ENCODE measurements at regions not wholly inside any gene's neighbourhood (a gene's known extent, or its start where the extent isn't known, plus 50 kb on each side); places are given as distances from the start of the nearest gene placed in this dataset.
"Not testable (repeated sequence)": the region's sequence is repeated elsewhere in the genome, so short reads cannot be mapped to it uniquely, and the experiment has no call there.

DNA sequence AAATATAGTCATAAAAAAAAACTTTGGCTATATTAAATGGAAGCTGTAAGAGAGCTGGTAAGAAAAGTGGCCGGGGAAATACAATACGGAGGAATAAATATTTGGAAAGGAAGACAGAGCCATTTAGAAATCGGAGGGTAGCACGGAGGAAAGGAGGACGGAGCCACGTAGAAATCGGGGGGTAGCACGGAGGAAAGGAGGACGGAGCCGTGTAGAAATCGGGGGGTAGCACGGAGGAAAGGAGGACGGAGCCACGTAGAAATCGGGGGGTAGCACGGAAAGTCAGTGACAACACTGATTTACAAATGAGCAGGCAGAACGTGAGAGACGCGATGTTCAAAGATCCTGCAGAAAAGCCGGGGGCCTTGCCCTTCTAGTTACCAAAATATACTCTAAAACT lies 189.0 kb downstream of the BANP start:
- not testable (repeated sequence) for H3K4me3 Mint-ChIP-seq; H3K9me3 Mint-ChIP-seq; H3K27me3 Mint-ChIP-seq (ENCODE audit: low read depth); ATAC-seq (replicated peaks in 1 of 2); H3K27ac Mint-ChIP-seq; DNase-seq; H3K4me1 Mint-ChIP-seq (ENCODE audit: low read depth); H3K36me3 Mint-ChIP-seq (ENCODE audit: insufficient read depth in 2 of 2)

DNA sequence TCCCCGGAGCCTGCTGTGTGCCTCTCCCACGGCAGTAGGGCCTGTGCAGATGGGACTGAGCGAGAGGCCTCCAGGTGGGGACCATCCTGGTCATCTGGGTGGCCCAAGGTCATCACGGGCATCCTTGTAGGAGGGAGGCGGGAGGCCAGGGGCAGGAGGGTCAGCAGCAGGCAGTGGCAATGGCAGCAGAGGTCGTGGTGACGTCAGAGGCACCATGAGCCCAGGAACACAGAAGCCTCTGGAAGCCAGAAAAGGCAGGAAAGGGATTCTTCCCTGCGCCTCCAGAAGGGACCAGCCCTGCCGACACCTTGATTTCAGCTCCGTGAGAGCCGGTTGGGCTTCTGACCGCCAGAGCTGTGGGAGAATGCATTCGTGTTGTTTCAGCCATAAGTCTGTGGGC lies 190.3 kb downstream of the BANP start:
- ATAC-seq (replicated peaks in 1 of 2) = no peak

DNA sequence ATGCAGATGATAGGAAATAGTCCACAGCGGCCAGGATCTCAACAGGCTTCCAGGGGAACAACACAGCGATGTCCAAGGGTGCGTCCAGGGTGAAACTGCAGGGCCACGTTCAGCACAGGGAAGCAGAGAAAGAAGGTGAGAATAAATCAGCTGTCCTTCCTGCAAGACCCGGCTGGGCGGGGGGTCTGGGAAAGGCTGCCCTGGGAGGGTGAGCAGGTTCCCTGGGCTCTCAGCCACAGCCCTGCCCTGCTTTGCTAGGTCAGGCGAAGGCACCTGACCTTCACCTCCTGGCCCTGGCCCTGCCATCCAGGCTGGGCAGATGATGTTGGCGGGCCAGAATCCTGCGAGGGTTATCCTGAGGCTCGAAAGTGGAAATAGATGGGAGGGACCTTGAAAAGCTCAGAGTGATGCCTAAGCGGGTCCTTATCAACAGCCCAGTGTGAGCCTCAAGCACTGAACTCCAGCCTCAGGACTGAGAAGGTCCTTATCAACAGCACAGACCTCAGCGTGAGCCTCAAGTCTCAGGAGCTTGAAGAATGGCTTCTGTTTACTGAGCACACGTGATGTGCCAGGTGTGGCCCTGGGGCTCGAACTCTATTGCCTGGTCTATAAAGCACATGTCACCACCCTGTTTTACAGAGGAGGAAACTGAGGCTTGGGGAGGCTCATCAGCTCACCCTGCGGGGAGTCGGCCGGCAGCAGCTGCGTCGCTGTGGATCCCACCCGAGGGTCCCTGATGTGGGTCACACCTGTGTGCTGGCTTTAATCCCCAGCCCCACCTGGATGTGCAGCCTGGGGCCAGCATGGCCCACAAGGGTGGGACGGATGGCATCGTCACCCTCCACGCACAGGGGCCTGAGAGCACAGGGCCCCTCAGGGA lies 191.1 kb downstream of the BANP start:
- ATAC-seq (replicated peaks in 1 of 2); H3K36me3 Mint-ChIP-seq (ENCODE audit: insufficient read depth in 2 of 2); H3K4me1 Mint-ChIP-seq (ENCODE audit: low read depth); H3K4me3 Mint-ChIP-seq; H3K27me3 Mint-ChIP-seq (ENCODE audit: low read depth); H3K9me3 Mint-ChIP-seq; DNase-seq; H3K27ac Mint-ChIP-seq: not testable (repeated sequence)

More for the DNA sequence above, 190.3 kb downstream of the BANP start:
- peaks cover 2 to 6% of the 10 kb centered on the region in 2 donors for H3K36me3 Mint-ChIP-seq (ENCODE audit: insufficient read depth in 2 of 2)
- no peak for DNase-seq
- H3K27ac Mint-ChIP-seq = no peak overlapping the region
- peaks cover 3 to 4% of the 10 kb centered on the region in 2 donors for H3K9me3 Mint-ChIP-seq
- no peaks in the 10 kb centered on the region for H3K27me3 Mint-ChIP-seq (ENCODE audit: low read depth)
- no peaks in the 10 kb centered on the region for H3K4me1 Mint-ChIP-seq (ENCODE audit: low read depth)
- no peak overlapping the region for H3K4me3 Mint-ChIP-seq

DNA sequence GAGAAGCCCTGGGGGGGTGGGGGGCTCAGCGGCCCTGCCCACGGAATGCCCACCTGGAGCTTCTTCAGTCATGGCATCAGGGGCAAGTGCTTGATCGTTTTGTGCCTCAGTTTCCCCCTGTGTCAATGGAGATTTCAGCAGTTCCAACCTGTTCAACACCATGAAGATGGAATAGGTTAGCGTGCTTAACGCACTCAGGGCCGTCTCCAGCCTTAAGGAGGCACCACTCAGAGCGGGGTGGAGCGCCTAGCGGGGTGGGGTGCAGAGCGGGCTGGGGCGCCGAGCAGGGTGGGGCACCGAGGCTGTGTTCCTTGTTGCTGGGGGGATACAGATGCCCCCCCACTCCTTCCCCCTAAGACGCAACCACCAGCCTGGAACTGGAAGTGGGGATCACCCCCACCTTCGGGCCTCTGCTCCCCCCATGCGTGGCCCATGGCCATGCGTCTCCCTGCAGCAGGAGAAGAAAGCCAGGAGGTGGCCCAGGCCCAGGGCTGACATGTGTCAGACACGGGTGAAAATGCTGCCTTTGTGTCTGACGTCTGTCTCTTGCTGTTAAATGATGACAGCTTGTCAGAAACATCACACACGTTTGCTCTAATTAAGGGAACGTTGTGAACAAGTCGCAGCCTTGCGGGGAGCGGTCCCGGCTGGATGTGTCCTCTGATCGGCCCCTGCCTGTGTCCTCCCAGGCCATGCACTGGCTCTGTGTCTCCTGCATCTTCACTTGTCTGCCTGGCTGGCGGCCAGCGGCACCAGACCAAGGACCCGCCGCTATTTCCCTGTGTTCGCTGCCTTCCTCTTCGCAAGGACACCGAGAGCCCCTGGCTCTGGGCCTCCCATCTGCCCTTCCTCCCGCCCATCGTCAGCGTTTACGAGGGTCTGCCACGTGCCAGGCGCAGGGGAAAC lies 192.1 kb downstream of the BANP start:
- not testable (repeated sequence) for H3K9me3 Mint-ChIP-seq; H3K4me3 Mint-ChIP-seq; H3K27ac Mint-ChIP-seq; H3K36me3 Mint-ChIP-seq (ENCODE audit: insufficient read depth in 2 of 2); ATAC-seq (replicated peaks in 1 of 2); H3K4me1 Mint-ChIP-seq (ENCODE audit: low read depth); DNase-seq; H3K27me3 Mint-ChIP-seq (ENCODE audit: low read depth)

DNA sequence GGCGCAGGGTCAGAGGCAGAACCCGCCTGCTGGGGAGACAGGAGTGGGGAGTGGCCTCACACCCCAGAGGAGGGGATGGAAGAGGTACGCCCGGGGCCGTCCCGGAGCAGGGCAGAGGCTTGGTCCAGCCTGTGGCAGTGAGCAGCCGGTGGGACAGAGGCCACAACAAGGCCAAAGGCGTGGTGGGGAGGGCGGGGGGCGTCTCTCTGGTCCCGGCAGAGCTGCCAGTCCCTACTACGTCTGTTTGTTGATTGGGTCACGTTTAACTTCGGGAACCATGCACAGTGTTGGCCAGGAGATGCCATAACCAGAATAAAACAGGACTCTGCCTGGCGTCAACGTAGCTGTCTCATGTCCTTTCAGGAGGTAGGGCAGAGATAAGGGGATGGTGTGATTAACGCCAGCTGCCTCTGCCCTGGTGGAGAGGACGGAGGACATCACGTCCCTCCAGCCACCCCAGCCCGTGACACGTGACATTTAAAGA lies 192.8 kb downstream of the BANP start:
- H3K9me3 Mint-ChIP-seq = no peaks in the 10 kb centered on the region
- no peak for ATAC-seq (replicated peaks in 1 of 2)

DNA sequence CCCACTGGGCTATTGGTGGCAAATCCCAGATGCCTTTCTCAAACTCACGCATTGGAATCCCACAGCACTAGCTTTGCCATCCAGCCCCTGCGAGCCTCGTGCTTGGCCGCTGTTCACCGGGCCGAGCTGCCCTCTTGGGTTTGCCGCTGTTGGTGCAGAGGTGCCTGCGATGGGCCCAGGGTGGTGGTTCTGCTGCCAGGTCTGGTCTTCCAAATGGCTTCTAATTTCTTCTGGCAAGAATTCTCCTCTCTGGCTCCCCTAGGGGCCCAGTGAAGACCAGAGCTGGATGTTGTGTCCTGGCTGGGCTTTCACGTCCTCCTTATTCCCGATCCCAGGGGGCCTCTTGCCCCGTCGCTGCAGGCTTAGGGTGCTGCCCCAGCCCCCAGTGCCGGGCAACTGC lies 194.1 kb downstream of the BANP start:
- H3K36me3 Mint-ChIP-seq (ENCODE audit: insufficient read depth in 2 of 2); H3K27ac Mint-ChIP-seq; H3K4me1 Mint-ChIP-seq (ENCODE audit: low read depth); H3K9me3 Mint-ChIP-seq; H3K27me3 Mint-ChIP-seq (ENCODE audit: low read depth); ATAC-seq (replicated peaks in 1 of 2); H3K4me3 Mint-ChIP-seq; DNase-seq: not testable (repeated sequence)

More for the DNA sequence above, 192.8 kb downstream of the BANP start:
- H3K36me3 Mint-ChIP-seq (ENCODE audit: insufficient read depth in 2 of 2) = peaks cover 0 to under 1% of the 10 kb centered on the region in 2 donors
- H3K4me3 Mint-ChIP-seq = no peak overlapping the region
- DNase-seq = no peak
- H3K4me1 Mint-ChIP-seq (ENCODE audit: low read depth) = no peaks in the 10 kb centered on the region
- no peak overlapping the region for H3K27ac Mint-ChIP-seq
- H3K27me3 Mint-ChIP-seq (ENCODE audit: low read depth) = no peaks in the 10 kb centered on the region

DNA sequence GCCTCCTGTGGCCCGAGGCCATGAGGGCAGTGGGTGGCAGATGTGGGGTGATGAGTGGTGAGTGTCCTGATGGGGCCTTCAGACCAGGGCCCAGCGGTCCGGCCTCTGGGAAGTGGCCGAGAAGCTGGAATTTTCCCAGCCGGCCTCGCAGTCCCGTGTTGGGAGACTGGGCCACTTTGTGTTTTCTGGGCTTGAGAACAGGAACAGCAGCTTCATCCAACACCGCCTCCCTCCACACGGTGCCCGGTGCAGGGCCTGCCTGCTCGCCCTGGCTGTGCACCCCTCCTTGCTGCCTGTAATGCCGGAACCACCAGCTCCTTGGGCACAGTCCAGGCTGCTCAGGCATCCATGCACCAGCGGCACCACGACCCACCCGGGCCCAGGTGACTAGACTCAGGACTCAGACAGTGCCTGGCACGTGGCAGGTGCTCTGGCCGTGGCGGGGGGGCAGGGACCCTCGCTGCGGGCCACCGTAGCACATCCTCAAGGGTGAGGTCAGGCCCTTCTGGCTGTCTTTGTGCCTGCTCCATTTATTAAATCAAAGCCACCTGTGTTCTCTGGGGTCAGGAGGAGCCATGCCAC lies 194.7 kb downstream of the BANP start:
- not testable (repeated sequence) for H3K9me3 Mint-ChIP-seq; H3K4me3 Mint-ChIP-seq; DNase-seq; ATAC-seq (replicated peaks in 1 of 2); H3K27me3 Mint-ChIP-seq (ENCODE audit: low read depth); H3K4me1 Mint-ChIP-seq (ENCODE audit: low read depth); H3K36me3 Mint-ChIP-seq (ENCODE audit: insufficient read depth in 2 of 2); H3K27ac Mint-ChIP-seq

DNA sequence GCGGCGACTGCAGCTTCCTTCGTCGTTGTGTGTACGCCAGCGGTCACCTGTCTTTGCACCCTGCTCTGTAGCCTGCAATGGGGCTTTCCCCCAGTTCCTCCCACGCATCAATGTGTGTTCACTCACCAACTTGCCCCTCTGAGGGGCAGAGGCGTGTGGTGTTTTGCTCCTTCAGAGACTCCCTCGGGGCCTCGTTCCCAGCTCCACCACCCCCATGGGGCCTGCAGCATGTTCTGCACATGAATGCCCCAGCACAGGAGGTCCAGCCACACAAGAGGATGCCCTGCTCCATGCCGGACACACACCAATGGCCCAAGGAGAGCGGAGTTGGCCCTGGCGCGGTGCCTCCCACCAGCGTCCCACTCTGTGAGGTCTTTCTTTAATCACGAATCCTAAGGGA lies 196.8 kb downstream of the BANP start:
- not testable (repeated sequence) for H3K36me3 Mint-ChIP-seq (ENCODE audit: insufficient read depth in 2 of 2); H3K27ac Mint-ChIP-seq; H3K9me3 Mint-ChIP-seq; ATAC-seq (replicated peaks in 1 of 2); H3K27me3 Mint-ChIP-seq (ENCODE audit: low read depth); DNase-seq; H3K4me3 Mint-ChIP-seq; H3K4me1 Mint-ChIP-seq (ENCODE audit: low read depth)

DNA sequence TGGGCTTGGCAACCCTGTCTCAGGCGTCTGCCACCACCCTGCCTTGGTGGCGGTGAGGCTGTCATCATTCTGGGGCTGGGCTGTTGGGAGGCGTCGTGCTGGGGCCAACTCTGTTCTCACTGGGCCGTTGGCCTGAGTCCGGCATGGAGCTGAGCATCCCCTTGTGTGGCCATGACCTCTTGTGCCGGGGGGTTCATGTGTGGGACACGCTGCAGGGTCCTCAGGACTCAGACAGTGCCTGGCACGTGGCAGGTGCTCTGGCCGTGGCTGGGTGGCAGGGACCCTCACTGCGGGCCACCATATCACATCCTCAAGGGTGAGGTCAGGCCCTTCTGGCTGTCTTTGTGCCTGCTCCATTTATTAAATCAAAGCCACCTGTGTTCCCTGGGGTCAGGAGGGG lies 197.4 kb downstream of the BANP start:
- not testable (repeated sequence) for H3K27me3 Mint-ChIP-seq (ENCODE audit: low read depth); H3K4me1 Mint-ChIP-seq (ENCODE audit: low read depth); DNase-seq; H3K27ac Mint-ChIP-seq; H3K36me3 Mint-ChIP-seq (ENCODE audit: insufficient read depth in 2 of 2); H3K4me3 Mint-ChIP-seq; ATAC-seq (replicated peaks in 1 of 2); H3K9me3 Mint-ChIP-seq

DNA sequence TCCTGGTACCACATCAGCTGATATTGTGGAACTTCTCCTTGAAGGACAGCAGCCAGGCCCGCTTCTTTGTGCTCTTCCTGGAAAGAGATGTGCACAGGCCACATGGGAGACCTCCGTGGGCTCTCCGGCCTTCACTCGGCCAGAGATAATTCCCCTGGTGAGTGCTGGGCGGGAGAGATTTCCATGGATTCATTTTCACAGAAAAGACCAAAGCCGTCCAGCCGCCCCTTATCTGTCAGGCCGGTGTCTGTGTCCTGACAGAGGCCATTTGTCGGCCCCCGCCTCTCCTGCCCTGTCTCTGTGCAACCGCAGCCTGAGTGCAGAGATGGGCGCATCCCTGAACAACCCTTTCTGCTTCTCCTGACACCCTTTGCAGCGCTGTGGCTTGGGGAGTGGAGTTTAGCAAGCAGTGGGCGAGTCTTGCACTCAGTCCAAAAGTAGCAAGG lies 197.9 kb downstream of the BANP start:
- H3K27me3 Mint-ChIP-seq (ENCODE audit: low read depth); H3K4me3 Mint-ChIP-seq; H3K4me1 Mint-ChIP-seq (ENCODE audit: low read depth); DNase-seq; H3K36me3 Mint-ChIP-seq (ENCODE audit: insufficient read depth in 2 of 2); ATAC-seq (replicated peaks in 1 of 2); H3K27ac Mint-ChIP-seq; H3K9me3 Mint-ChIP-seq: not testable (repeated sequence)

DNA sequence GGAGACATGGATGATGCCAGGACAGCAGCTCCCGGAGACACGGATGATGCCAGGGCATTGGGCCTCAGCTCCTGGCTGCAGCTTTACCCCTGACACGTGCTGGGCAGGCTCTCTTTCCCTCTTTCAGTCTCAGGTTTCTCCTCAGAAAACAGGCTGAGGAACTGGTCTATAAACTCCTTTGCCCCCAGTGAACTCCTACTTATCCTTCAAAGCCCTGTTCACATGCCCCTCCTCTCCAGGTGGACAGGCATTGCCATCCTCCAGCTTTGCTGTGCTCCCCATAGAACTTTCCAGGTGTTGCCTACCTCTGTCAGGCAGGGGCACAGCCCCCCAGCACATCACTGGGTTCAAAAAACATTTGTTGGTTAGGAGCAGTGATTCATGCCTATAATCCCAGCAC lies 198.4 kb downstream of the BANP start:
- H3K4me1 Mint-ChIP-seq (ENCODE audit: low read depth); DNase-seq; H3K4me3 Mint-ChIP-seq; H3K36me3 Mint-ChIP-seq (ENCODE audit: insufficient read depth in 2 of 2); H3K27ac Mint-ChIP-seq; H3K27me3 Mint-ChIP-seq (ENCODE audit: low read depth); H3K9me3 Mint-ChIP-seq; ATAC-seq (replicated peaks in 1 of 2): not testable (repeated sequence)

DNA sequence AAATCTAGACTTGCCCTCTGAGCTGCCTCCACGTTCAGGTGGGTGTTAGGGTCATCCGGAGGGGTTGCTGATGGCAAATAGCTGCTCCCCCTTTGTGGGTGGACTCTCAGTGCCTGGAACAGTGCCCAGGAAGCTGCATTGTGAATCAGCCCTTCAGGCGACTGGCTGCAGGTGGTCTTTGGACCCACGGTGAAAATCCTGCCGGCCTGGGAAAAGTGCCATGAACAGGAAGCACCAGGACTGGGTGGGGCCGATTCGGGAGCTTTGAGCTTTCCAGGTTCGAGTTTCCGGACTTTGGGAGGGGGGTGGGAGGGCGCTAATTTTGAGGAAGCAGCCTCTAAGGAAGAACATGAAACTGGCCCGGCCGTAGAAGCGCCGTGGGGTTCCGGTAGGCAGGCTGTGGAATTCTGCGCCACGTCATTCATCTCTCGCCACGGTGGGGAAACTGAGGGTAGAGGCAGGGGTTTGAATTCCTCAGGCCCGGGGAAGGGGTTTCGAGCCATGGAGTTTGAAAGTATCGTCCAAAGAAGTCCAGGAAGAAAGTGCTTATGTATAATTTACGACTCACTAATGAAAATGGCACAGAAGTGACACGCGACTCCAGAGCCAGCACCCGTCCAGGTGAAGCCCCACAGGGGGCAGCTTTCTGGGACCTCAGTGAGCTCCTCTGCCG lies 199.4 kb downstream of the BANP start:
- DNase-seq; ATAC-seq (replicated peaks in 1 of 2); H3K36me3 Mint-ChIP-seq (ENCODE audit: insufficient read depth in 2 of 2); H3K9me3 Mint-ChIP-seq; H3K4me1 Mint-ChIP-seq (ENCODE audit: low read depth); H3K4me3 Mint-ChIP-seq; H3K27ac Mint-ChIP-seq; H3K27me3 Mint-ChIP-seq (ENCODE audit: low read depth): not testable (repeated sequence)
